GM12878 (cell line): ENCODE measurements at regions not wholly inside any gene's neighbourhood (a gene's known extent, or its start where the extent isn't known, plus 50 kb on each side); places are given as distances from the start of the nearest gene placed in this dataset.

Experiments used
- ATAC-seq: fragments of 200-7000 bp; cut with Tn5 transposase; 3 replicates; pipeline ENCODE4 v1.9.1; 2020; ENCODE audit warnings: mild to moderate bottlenecking, moderate library complexity
- BruUV-seq: library from RNA; stranded (reverse); fragments of 400-500 nt; replicated peaks from 2 replicates; lab custom pipeline; 2021; lab: Mats Ljungman, UMichigan
- CTCF ChIA-PET: fragments of 300-600 bp; sonication (Branson Sonifier 250); formaldehyde crosslinking; extraction: SDS; loops from one replicate; lab custom pipeline; 2021; ENCODE audit warnings: inconsistent platforms; lab: Yijun Ruan, JAX
- POLR2A ChIA-PET: fragments of 350-600 bp; formaldehyde crosslinking; extraction: SDS; loops from one replicate; lab custom pipeline; 2021; ENCODE audit warnings: inconsistent platforms; lab: Charles Lee
- RAD21 ChIA-PET: fragments of 300-600 bp; sonication (Branson Sonifier 250); formaldehyde crosslinking; loops from one replicate; lab custom pipeline; 2023; ENCODE audit warnings: antibody characterized with exemption; ENCODE audit not compliant: unreplicated experiment; lab: Charles Lee
- SMC1A ChIA-PET: fragments of 300-600 bp; sonication (Branson Sonifier 250); formaldehyde crosslinking; loops from one replicate; lab custom pipeline; 2023; ENCODE audit not compliant: unreplicated experiment, uncharacterized antibody; lab: Charles Lee
- DNase-seq: peaks from one replicate; pipeline ENCODE4 v3.0.0-alpha.2; 2011; ENCODE audit warnings: low read depth, low spot score
- FAIRE-seq: peaks from 3 replicates; lab custom pipeline; 2011; peaks lifted over from hg19 to GRCh38; lab: Jason Lieb, UNC
- H2AFZ ChIP-seq: 2 replicates; pipeline ENCODE4 v1.6.0; 2011; ENCODE audit warnings: low read depth, low read length, control low read depth; ENCODE audit not compliant: control insufficient read depth
- H3K27ac ChIP-seq: 2 replicates; pipeline ENCODE4 v1.5.1; 2011; ENCODE audit warnings: control low read depth; ENCODE audit not compliant: control insufficient read depth, insufficient read depth
- H3K27me3 ChIP-seq, 2 experiments: replicated peaks in 1 of 2; 2 replicates each; pipeline versions ENCODE4 v1.6.0 to v1.6.1; 2011; ENCODE audit warnings: low read length in 1 of 2; ENCODE audit not compliant: control insufficient read depth in 2 of 2, insufficient read depth in 2 of 2
- H3K36me3 ChIP-seq, 2 experiments: 2 replicates each; pipeline ENCODE4 v1.5.1; 2011; ENCODE audit warnings: low read length in 1 of 2; ENCODE audit not compliant: control insufficient read depth in 2 of 2, insufficient read depth in 2 of 2
- H3K4me1 ChIP-seq: 2 replicates; pipeline ENCODE4 v1.6.1; 2011; ENCODE audit warnings: mild to moderate bottlenecking, low read length, moderate library complexity, mixed read lengths; ENCODE audit not compliant: control insufficient read depth, insufficient read depth
- H3K4me2 ChIP-seq: 2 replicates; pipeline ENCODE4 v1.6.0; 2011; ENCODE audit warnings: control low read depth; ENCODE audit not compliant: control insufficient read depth, insufficient read depth
- H3K4me3 ChIP-seq: fragments of 200-600 bp; sonication (generic); 2 replicates; pipeline ENCODE4 v1.5.1; 2016
- H3K79me2 ChIP-seq: 2 replicates; pipeline ENCODE4 v1.6.0; 2011; ENCODE audit warnings: low read length; ENCODE audit not compliant: control insufficient read depth, insufficient read depth
- H3K9ac ChIP-seq: 2 replicates; pipeline ENCODE4 v1.8.0; 2011; ENCODE audit warnings: low read length, control low read depth, mixed read lengths; ENCODE audit not compliant: control insufficient read depth, insufficient read depth
- H3K9me3 ChIP-seq: replicated peaks from 3 replicates; pipeline ENCODE4 v1.5.1; 2011; ENCODE audit warnings: mild to moderate bottlenecking, low read length; ENCODE audit not compliant: control insufficient read depth, insufficient read depth
- H4K20me1 ChIP-seq: 2 replicates; pipeline ENCODE4 v1.6.0; 2011; ENCODE audit not compliant: control insufficient read depth, insufficient read depth
- BCL11A ChIP-seq: IDR thresholded peaks from 2 replicates; pipeline ENCODE4 v1.6.1; 2011; ENCODE audit warnings: low read depth, low read length
- ELK1 ChIP-seq: IDR thresholded peaks from 2 replicates; pipeline ENCODE4 v1.6.1; 2012; ENCODE audit warnings: low read depth, low read length, improper control_type of control experiment
- FOXK2 ChIP-seq: fragments of 450-650 bp; IDR thresholded peaks from 2 replicates; pipeline ENCODE4 v1.6.1; 2017; ENCODE audit warnings: mild to moderate bottlenecking, moderate library complexity
- HDAC6 ChIP-seq: fragments of 200-600 bp; sonication (generic); IDR thresholded peaks from one replicate; pipeline ENCODE4 v1.8.0; 2017; ENCODE audit warnings: antibody characterized with exemption; ENCODE audit not compliant: unreplicated experiment
- MEF2A ChIP-seq: IDR thresholded peaks from 2 replicates; pipeline ENCODE4 v1.6.1; 2011; ENCODE audit warnings: low read depth, mild to moderate bottlenecking, low read length, moderate library complexity; ENCODE audit not compliant: insufficient read depth
- MEF2B ChIP-seq: fragments of 450-650 bp; IDR thresholded peaks from 2 replicates; pipeline ENCODE4 v1.6.1; 2018; ENCODE audit warnings: mild to moderate bottlenecking, moderate library complexity; ENCODE audit not compliant: partially characterized antibody, poor library complexity, severe bottlenecking
- NR2C1 ChIP-seq: fragments of 450-650 bp; IDR thresholded peaks from 2 replicates; pipeline ENCODE4 v1.6.1; 2017; ENCODE audit warnings: antibody characterized with exemption, mild to moderate bottlenecking, moderate library complexity
- PAX8 ChIP-seq: fragments of 450-650 bp; IDR thresholded peaks from 2 replicates; pipeline ENCODE4 v1.6.1; 2017; ENCODE audit warnings: mild to moderate bottlenecking, moderate library complexity
- RAD21 ChIP-seq: IDR thresholded peaks from 2 replicates; pipeline ENCODE4 v1.6.1; 2011; ENCODE audit warnings: mild to moderate bottlenecking, low read depth, low read length, moderate library complexity; ENCODE audit not compliant: insufficient read depth
- TAF1 ChIP-seq: IDR thresholded peaks from 2 replicates; pipeline ENCODE4 v1.6.1; 2011; ENCODE audit warnings: mild to moderate bottlenecking, low read depth, low read length, borderline replicate concordance
- ZZZ3 ChIP-seq: IDR thresholded peaks from 2 replicates; pipeline ENCODE4 v1.6.1; 2011; ENCODE audit warnings: low read depth; ENCODE audit not compliant: control insufficient read depth, insufficient read length
- WGBS: methylation state at CpG from one replicate; pipeline ENCODE4 v1.1.6; 2016; ENCODE audit warnings: low lambda C conversion rate; ENCODE audit not compliant: insufficient replicate concordance, insufficient coverage; ENCODE audit errors: missing lambda C conversion rate; 5-methylcytosine and 5-hydroxymethylcytosine counted together
- in situ Hi-C: fragments of 300-500 bp; cut with MboI; formaldehyde crosslinking; loops from 9 replicates; pipeline ENCODE4 v1.14.3; 2018; ENCODE audit warnings: mixed read lengths
- intact Hi-C: fragments of 100-400 bp; cut with micrococcal nuclease; formaldehyde crosslinking; loops from one replicate; pipeline ENCODE4 v1.14.2; 2022; ENCODE audit not compliant: unreplicated experiment
- TF ChIP-seq, protein P1 (sequence below): fragments of 450-650 bp; IDR thresholded peaks from 2 replicates; pipeline ENCODE4 v1.6.1; 2016; ENCODE audit warnings: mild to moderate bottlenecking, moderate library complexity, borderline replicate concordance

- Histone ChIP-seq H3K9me3 (no peaks in the 10 kb centered on the region), H3K79me2 (no peaks in the 10 kb centered on the region), H3K4me2 (no peak overlapping the region), H3K9ac (no peak overlapping the region), H3K27ac (no peak overlapping the region), H3K4me1 (no peaks in the 10 kb centered on the region), H3K36me3 (no peaks in the 10 kb centered on the region), H3K27me3 (no peaks in the 10 kb centered on the region), H2AFZ (no peak overlapping the region), H4K20me1 (no peaks in the 10 kb centered on the region), H3K4me3 (no peak overlapping the region)
- DNase-seq (no peak), ATAC-seq (no peak), FAIRE-seq (no peak)
- ChIA-PET CTCF (no interaction called here), RAD21 (no interaction called here), POLR2A (no interaction called here), SMC1A (no interaction called here)
- BruUV-seq: no TSS peak
- TF ChIP-seq BCL11A (no peak), HDAC6 (no peak), ELK1 (no peak), MEF2A (no peak), TAF1 (no peak), RAD21 (no peak), MEF2B (no peak), FOXK2 (no peak), NR2C1 (no peak), ZZZ3 (no peak), PAX8 (no peak)
- TF ChIP-seq, protein P1, sequence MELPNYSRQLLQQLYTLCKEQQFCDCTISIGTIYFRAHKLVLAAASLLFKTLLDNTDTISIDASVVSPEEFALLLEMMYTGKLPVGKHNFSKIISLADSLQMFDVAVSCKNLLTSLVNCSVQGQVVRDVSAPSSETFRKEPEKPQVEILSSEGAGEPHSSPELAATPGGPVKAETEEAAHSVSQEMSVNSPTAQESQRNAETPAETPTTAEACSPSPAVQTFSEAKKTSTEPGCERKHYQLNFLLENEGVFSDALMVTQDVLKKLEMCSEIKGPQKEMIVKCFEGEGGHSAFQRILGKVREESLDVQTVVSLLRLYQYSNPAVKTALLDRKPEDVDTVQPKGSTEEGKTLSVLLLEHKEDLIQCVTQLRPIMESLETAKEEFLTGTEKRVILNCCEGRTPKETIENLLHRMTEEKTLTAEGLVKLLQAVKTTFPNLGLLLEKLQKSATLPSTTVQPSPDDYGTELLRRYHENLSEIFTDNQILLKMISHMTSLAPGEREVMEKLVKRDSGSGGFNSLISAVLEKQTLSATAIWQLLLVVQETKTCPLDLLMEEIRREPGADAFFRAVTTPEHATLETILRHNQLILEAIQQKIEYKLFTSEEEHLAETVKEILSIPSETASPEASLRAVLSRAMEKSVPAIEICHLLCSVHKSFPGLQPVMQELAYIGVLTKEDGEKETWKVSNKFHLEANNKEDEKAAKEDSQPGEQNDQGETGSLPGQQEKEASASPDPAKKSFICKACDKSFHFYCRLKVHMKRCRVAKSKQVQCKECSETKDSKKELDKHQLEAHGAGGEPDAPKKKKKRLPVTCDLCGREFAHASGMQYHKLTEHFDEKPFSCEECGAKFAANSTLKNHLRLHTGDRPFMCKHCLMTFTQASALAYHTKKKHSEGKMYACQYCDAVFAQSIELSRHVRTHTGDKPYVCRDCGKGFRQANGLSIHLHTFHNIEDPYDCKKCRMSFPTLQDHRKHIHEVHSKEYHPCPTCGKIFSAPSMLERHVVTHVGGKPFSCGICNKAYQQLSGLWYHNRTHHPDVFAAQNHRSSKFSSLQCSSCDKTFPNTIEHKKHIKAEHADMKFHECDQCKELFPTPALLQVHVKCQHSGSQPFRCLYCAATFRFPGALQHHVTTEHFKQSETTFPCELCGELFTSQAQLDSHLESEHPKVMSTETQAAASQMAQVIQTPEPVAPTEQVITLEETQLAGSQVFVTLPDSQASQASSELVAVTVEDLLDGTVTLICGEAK: no peak
- intact Hi-C loops (no loop called here), in situ Hi-C loops (no loop called here)
- WGBS: 42% methylated on average over 2 of the region's 2 CpGs
Observed at GRCh38 chr21:35619184-35619583, 441.1 kb downstream of the SETD4 start.
